ENCODE measurements at regions not wholly inside any gene's neighbourhood (a gene's known extent, or its start where the extent isn't known, plus 50 kb on each side); places are given as distances from the start of the nearest gene placed in this dataset.
A peak's percentile ranks its signal among the peaks of the same experiment; 100 is the strongest.

GRCh38 chr7:96770758-96771157 lies 61.1 kb upstream of the SEM1 start:
- no peak overlapping the region for H4K5ac ChIP-seq (ENCODE audit: low read length)
- DNase-seq, result no peak
- no peak overlapping the region for H3K56ac ChIP-seq (ENCODE audit: low read length)
- no peaks in the 10 kb centered on the region for H3K27me3 ChIP-seq (ENCODE audit: insufficient read depth, low read length, poor library complexity)
- H3K18ac ChIP-seq (ENCODE audit: low read length), result no peak overlapping the region
- no peak overlapping the region for H4K8ac ChIP-seq (ENCODE audit: low read depth, low read length)
- no peak overlapping the region for H3K4ac ChIP-seq (ENCODE audit: low read depth, low read length)
- no CpG with 5 or more reads among the region's 5 CpGs for WGBS (ENCODE audit: extremely low coverage, insufficient coverage, low lambda C conversion rate)
- H3K23ac ChIP-seq (ENCODE audit: low read length), result no peak overlapping the region
- no peak overlapping the region for H3K4me2 ChIP-seq (ENCODE audit: low read length)
- H3K9ac ChIP-seq (ENCODE audit: low read length), result no peak overlapping the region
- no peak overlapping the region for H2BK120ac ChIP-seq (ENCODE audit: low read depth, low read length)
- no peak overlapping the region for H3K27ac ChIP-seq (ENCODE audit: low read depth, low read length)
- no peak overlapping the region for H3K4me3 ChIP-seq (ENCODE audit: low read length)
- H3K36me3 ChIP-seq (ENCODE audit: control insufficient read depth, insufficient read depth, low read length), result no peaks in the 10 kb centered on the region
- no peaks in the 10 kb centered on the region for H3K79me1 ChIP-seq (ENCODE audit: low read length)
- H2BK5ac ChIP-seq (ENCODE audit: low read length), result no peak overlapping the region
- H2BK15ac ChIP-seq (replicated peaks; ENCODE audit: low read depth), result no peak overlapping the region
- no peaks in the 10 kb centered on the region for H3K4me1 ChIP-seq (ENCODE audit: control insufficient read depth, low read depth, low read length)
- no peak overlapping the region for H2AK5ac ChIP-seq (ENCODE audit: low read length)
- no peaks in the 10 kb centered on the region for H3K79me2 ChIP-seq (ENCODE audit: control insufficient read depth, insufficient read depth, low read length)

GRCh38 chr7:96772139-96772694 lies 62.6 kb upstream of the SEM1 start:
- Histone ChIP-seq H3K4me2 (ENCODE audit: low read length) (no peak overlapping the region), H3K27ac (ENCODE audit: low read depth, low read length) (no peak overlapping the region), H3K27me3 (ENCODE audit: insufficient read depth, low read length, poor library complexity) (no peaks in the 10 kb centered on the region), H4K5ac (ENCODE audit: low read length) (no peak overlapping the region), H3K4me3 (ENCODE audit: low read length) (no peak overlapping the region), H2BK15ac (replicated peaks; ENCODE audit: low read depth) (no peak overlapping the region), H3K4ac (ENCODE audit: low read depth, low read length) (no peak overlapping the region), H3K18ac (ENCODE audit: low read length) (no peak overlapping the region), H3K79me1 (ENCODE audit: low read length) (no peaks in the 10 kb centered on the region), H2BK120ac (ENCODE audit: low read depth, low read length) (no peak overlapping the region), H2AK5ac (ENCODE audit: low read length) (no peak overlapping the region), H3K9ac (ENCODE audit: low read length) (no peak overlapping the region), H3K23ac (ENCODE audit: low read length) (no peak overlapping the region), H3K4me1 (ENCODE audit: control insufficient read depth, low read depth, low read length) (no peaks in the 10 kb centered on the region), H3K36me3 (ENCODE audit: control insufficient read depth, insufficient read depth, low read length) (no peaks in the 10 kb centered on the region), H3K56ac (ENCODE audit: low read length) (no peak overlapping the region), H4K8ac (ENCODE audit: low read depth, low read length) (no peak overlapping the region), H3K79me2 (ENCODE audit: control insufficient read depth, insufficient read depth, low read length) (no peaks in the 10 kb centered on the region), H2BK5ac (ENCODE audit: low read length) (no peak overlapping the region)
- WGBS (ENCODE audit: extremely low coverage, insufficient coverage, low lambda C conversion rate), result no CpG with 5 or more reads among the region's 6 CpGs
- DNase-seq, result no peak

- Histone ChIP-seq H2BK120ac (ENCODE audit: low read depth, low read length) (no peak overlapping the region), H3K27me3 (ENCODE audit: insufficient read depth, low read length, poor library complexity) (no peaks in the 10 kb centered on the region), H2BK15ac (replicated peaks; ENCODE audit: low read depth) (no peak overlapping the region), H3K9ac (ENCODE audit: low read length) (no peak overlapping the region), H3K4me3 (ENCODE audit: low read length) (no peak overlapping the region), H2AK5ac (ENCODE audit: low read length) (no peak overlapping the region), H4K5ac (ENCODE audit: low read length) (no peak overlapping the region), H2BK5ac (ENCODE audit: low read length) (no peak overlapping the region), H4K8ac (ENCODE audit: low read depth, low read length) (no peak overlapping the region), H3K56ac (ENCODE audit: low read length) (no peak overlapping the region), H3K23ac (ENCODE audit: low read length) (no peak overlapping the region), H3K4ac (ENCODE audit: low read depth, low read length) (no peak overlapping the region), H3K4me1 (ENCODE audit: control insufficient read depth, low read depth, low read length) (no peaks in the 10 kb centered on the region), H3K27ac (ENCODE audit: low read depth, low read length) (no peak overlapping the region), H3K36me3 (ENCODE audit: control insufficient read depth, insufficient read depth, low read length) (no peaks in the 10 kb centered on the region), H3K18ac (ENCODE audit: low read length) (no peak overlapping the region), H3K79me2 (ENCODE audit: control insufficient read depth, insufficient read depth, low read length) (no peaks in the 10 kb centered on the region), H3K4me2 (ENCODE audit: low read length) (no peak overlapping the region), H3K79me1 (ENCODE audit: low read length) (no peaks in the 10 kb centered on the region)
- WGBS (ENCODE audit: extremely low coverage, insufficient coverage, low lambda C conversion rate), result no CpG with 5 or more reads among the region's 1 CpG
- DNase-seq, result no peak
Observed at GRCh38 chr7:96773483-96773882, 63.8 kb upstream of the SEM1 start.

- DNase-seq, result no peak
- no peak overlapping the region for H2AK5ac ChIP-seq (ENCODE audit: low read length)
- H3K36me3 ChIP-seq (ENCODE audit: control insufficient read depth, insufficient read depth, low read length), result no peaks in the 10 kb centered on the region
- no peaks in the 10 kb centered on the region for H3K4me1 ChIP-seq (ENCODE audit: control insufficient read depth, low read depth, low read length)
- H3K27ac ChIP-seq (ENCODE audit: low read depth, low read length), result no peak overlapping the region
- H2BK5ac ChIP-seq (ENCODE audit: low read length), result no peak overlapping the region
- H3K4me2 ChIP-seq (ENCODE audit: low read length), result no peak overlapping the region
- no peak overlapping the region for H2BK15ac ChIP-seq (replicated peaks; ENCODE audit: low read depth)
- no CpG with 5 or more reads among the region's 3 CpGs for WGBS (ENCODE audit: extremely low coverage, insufficient coverage, low lambda C conversion rate)
- H2BK120ac ChIP-seq (ENCODE audit: low read depth, low read length), result no peak overlapping the region
- H3K9ac ChIP-seq (ENCODE audit: low read length), result no peak overlapping the region
- H3K79me1 ChIP-seq (ENCODE audit: low read length), result no peaks in the 10 kb centered on the region
- H3K27me3 ChIP-seq (ENCODE audit: insufficient read depth, low read length, poor library complexity), result no peaks in the 10 kb centered on the region
- no peak overlapping the region for H4K8ac ChIP-seq (ENCODE audit: low read depth, low read length)
- no peak overlapping the region for H3K4ac ChIP-seq (ENCODE audit: low read depth, low read length)
- H3K23ac ChIP-seq (ENCODE audit: low read length), result no peak overlapping the region
- H3K18ac ChIP-seq (ENCODE audit: low read length), result no peak overlapping the region
- H4K5ac ChIP-seq (ENCODE audit: low read length), result no peak overlapping the region
- H3K79me2 ChIP-seq (ENCODE audit: control insufficient read depth, insufficient read depth, low read length), result no peaks in the 10 kb centered on the region
- H3K56ac ChIP-seq (ENCODE audit: low read length), result no peak overlapping the region
- no peak overlapping the region for H3K4me3 ChIP-seq (ENCODE audit: low read length)
Observed at GRCh38 chr7:96774358-96774757, 64.7 kb upstream of the SEM1 start.

GRCh38 chr7:96775046-96775445 lies 65.4 kb upstream of the SEM1 start:
- Histone ChIP-seq H4K5ac (ENCODE audit: low read length) (no peak overlapping the region), H3K27me3 (ENCODE audit: insufficient read depth, low read length, poor library complexity) (no peaks in the 10 kb centered on the region), H4K8ac (ENCODE audit: low read depth, low read length) (no peak overlapping the region), H3K79me2 (ENCODE audit: control insufficient read depth, insufficient read depth, low read length) (no peaks in the 10 kb centered on the region), H3K27ac (ENCODE audit: low read depth, low read length) (no peak overlapping the region), H3K9ac (ENCODE audit: low read length) (no peak overlapping the region), H2BK5ac (ENCODE audit: low read length) (no peak overlapping the region), H3K79me1 (ENCODE audit: low read length) (no peaks in the 10 kb centered on the region), H3K4me1 (ENCODE audit: control insufficient read depth, low read depth, low read length) (no peaks in the 10 kb centered on the region), H3K4me2 (ENCODE audit: low read length) (no peak overlapping the region), H2AK5ac (ENCODE audit: low read length) (no peak overlapping the region), H3K4ac (ENCODE audit: low read depth, low read length) (no peak overlapping the region), H2BK15ac (replicated peaks; ENCODE audit: low read depth) (no peak overlapping the region), H2BK120ac (ENCODE audit: low read depth, low read length) (no peak overlapping the region), H3K23ac (ENCODE audit: low read length) (no peak overlapping the region), H3K4me3 (ENCODE audit: low read length) (no peak overlapping the region), H3K18ac (ENCODE audit: low read length) (no peak overlapping the region), H3K56ac (ENCODE audit: low read length) (no peak overlapping the region), H3K36me3 (ENCODE audit: control insufficient read depth, insufficient read depth, low read length) (no peaks in the 10 kb centered on the region)
- no CpG with 5 or more reads among the region's 8 CpGs for WGBS (ENCODE audit: extremely low coverage, insufficient coverage, low lambda C conversion rate)
- no peak for DNase-seq

GRCh38 chr7:96778263-96778662 lies 68.6 kb upstream of the SEM1 start:
- H3K18ac ChIP-seq (ENCODE audit: low read length), result no peak overlapping the region
- H4K5ac ChIP-seq (ENCODE audit: low read length), result no peak overlapping the region
- no peak overlapping the region for H2BK5ac ChIP-seq (ENCODE audit: low read length)
- no peaks in the 10 kb centered on the region for H3K27me3 ChIP-seq (ENCODE audit: insufficient read depth, low read length, poor library complexity)
- peak; percentile 65 for DNase-seq
- H3K4ac ChIP-seq (ENCODE audit: low read depth, low read length), result no peak overlapping the region
- H3K4me2 ChIP-seq (ENCODE audit: low read length), result no peak overlapping the region
- H3K79me2 ChIP-seq (ENCODE audit: control insufficient read depth, insufficient read depth, low read length), result no peaks in the 10 kb centered on the region
- H2AK5ac ChIP-seq (ENCODE audit: low read length), result no peak overlapping the region
- WGBS (ENCODE audit: extremely low coverage, insufficient coverage, low lambda C conversion rate), result no CpG with 5 or more reads among the region's 3 CpGs
- H4K8ac ChIP-seq (ENCODE audit: low read depth, low read length), result no peak overlapping the region
- H3K4me3 ChIP-seq (ENCODE audit: low read length), result no peak overlapping the region
- no peak overlapping the region for H3K27ac ChIP-seq (ENCODE audit: low read depth, low read length)
- H2BK15ac ChIP-seq (replicated peaks; ENCODE audit: low read depth), result no peak overlapping the region
- no peak overlapping the region for H3K23ac ChIP-seq (ENCODE audit: low read length)
- H3K36me3 ChIP-seq (ENCODE audit: control insufficient read depth, insufficient read depth, low read length), result no peaks in the 10 kb centered on the region
- H3K9ac ChIP-seq (ENCODE audit: low read length), result no peak overlapping the region
- H3K4me1 ChIP-seq (ENCODE audit: control insufficient read depth, low read depth, low read length), result no peaks in the 10 kb centered on the region
- no peaks in the 10 kb centered on the region for H3K79me1 ChIP-seq (ENCODE audit: low read length)
- no peak overlapping the region for H2BK120ac ChIP-seq (ENCODE audit: low read depth, low read length)
- no peak overlapping the region for H3K56ac ChIP-seq (ENCODE audit: low read length)

All from mesendoderm (in vitro differentiated cells).